ENCODE measurements at regions not wholly inside any gene's neighbourhood (a gene's known extent, or its start where the extent isn't known, plus 50 kb on each side); places are given as distances from the start of the nearest gene placed in this dataset.

- TF ChIP-seq CTCF (IDR thresholded peaks at IDR 0.05; ENCODE audit: low read length): no peak
- TF ChIP-seq EZH2 (IDR thresholded peaks at IDR 0.05; ENCODE audit: borderline replicate concordance, low read length): no peak
Measured at GRCh38 chr1:149849111-149849946, 50.0 kb upstream of the BOLA1 start.

All from OCI-LY1 (cell line).